AG09309 (cell line): ENCODE measurements at regions not wholly inside any gene's neighbourhood (a gene's known extent, or its start where the extent isn't known, plus 50 kb on each side); places are given as distances from the start of the nearest gene placed in this dataset.

Source experiments
- DNase-seq: peaks from one replicate; pipeline ENCODE4 v3.0.0-alpha.2; 2010; ENCODE audit warnings: low read depth
- H3K4me3 ChIP-seq: 2 replicates; pipeline ENCODE4 v1.5.1; 2011; ENCODE audit warnings: mild to moderate bottlenecking, low read depth, low read length, moderate library complexity; ENCODE audit not compliant: control insufficient read depth
- CTCF ChIP-seq: IDR thresholded peaks from 2 replicates; pipeline ENCODE4 v1.5.1; 2011; ENCODE audit warnings: mild to moderate bottlenecking, low read depth, low read length, inconsistent platforms; ENCODE audit not compliant: insufficient read depth, control insufficient read depth; ENCODE audit errors: missing control alignments

- no peak overlapping the region for H3K4me3 ChIP-seq
- no peak for TF ChIP-seq CTCF
- DNase-seq = no peak
Measured at GRCh38 chr12:23423097-23423687, 526.3 kb downstream of the SOX5 start.

GRCh38 chr12:23423796-23424195 lies 525.7 kb downstream of the SOX5 start:
- no peak overlapping the region for H3K4me3 ChIP-seq
- no peak for DNase-seq
- no peak for TF ChIP-seq CTCF

- TF ChIP-seq CTCF = no peak
- no peak overlapping the region for H3K4me3 ChIP-seq
- DNase-seq = no peak
Measured at GRCh38 chr12:23424685-23425084, 524.8 kb downstream of the SOX5 start.

- TF ChIP-seq CTCF = no peak
- no peak overlapping the region for H3K4me3 ChIP-seq
- no peak for DNase-seq
Measured at GRCh38 chr12:23426328-23426727, 523.1 kb downstream of the SOX5 start.

- H3K4me3 ChIP-seq = no peak overlapping the region
- TF ChIP-seq CTCF = no peak
- no peak for DNase-seq
Measured at GRCh38 chr12:23428758-23429157, 520.7 kb downstream of the SOX5 start.

- no peak overlapping the region for H3K4me3 ChIP-seq
- TF ChIP-seq CTCF = no peak
- DNase-seq = no peak
Measured at GRCh38 chr12:23431006-23431405, 518.5 kb downstream of the SOX5 start.

- DNase-seq = no peak
- no peak overlapping the region for H3K4me3 ChIP-seq
- TF ChIP-seq CTCF = no peak
Measured at GRCh38 chr12:23433121-23433520, 516.3 kb downstream of the SOX5 start.
